ENCODE measurements at regions not wholly inside any gene's neighbourhood (a gene's known extent, or its start where the extent isn't known, plus 50 kb on each side); places are given as distances from the start of the nearest gene placed in this dataset.

GRCh38 chr16:87144232-87144631 is 173.0 kb downstream of the C16orf95 start:
- no peak overlapping the region for H3K4me2 ChIP-seq (ENCODE audit: insufficient read depth, low read length)

GRCh38 chr16:87145181-87146176 is 171.7 kb downstream of the C16orf95 start:
- Histone ChIP-seq H4K20me1 (ENCODE audit: insufficient read depth, low read length) (no peaks in the 10 kb centered on the region; the same call in 1 of the 2 replicates), H3K4me2 (ENCODE audit: insufficient read depth, low read length) (no peak overlapping the region), H3K9ac (ENCODE audit: low read depth, low read length) (no peak overlapping the region), H2AFZ (ENCODE audit: low read depth, low read length) (no peak overlapping the region), H3K36me3 (ENCODE audit: insufficient read depth, low read length) (no peaks in the 10 kb centered on the region), H3K27me3 (ENCODE audit: insufficient read depth, low read length, poor library complexity) (no peaks in the 10 kb centered on the region), H3K4me3 (ENCODE audit: low read depth in 1 of 2, low read length in 2 of 2) (no peak overlapping the region), H3K27ac (ENCODE audit: low read length) (no peak overlapping the region), H3K4me1 (ENCODE audit: insufficient read depth, low read length) (no peaks in the 10 kb centered on the region), H3K9me3 (ENCODE audit: insufficient read depth, low read length, severe bottlenecking) (no peaks in the 10 kb centered on the region), H3K79me2 (ENCODE audit: insufficient read depth, low read length) (no peaks in the 10 kb centered on the region)
- ATAC-seq (ENCODE audit: insufficient read depth, low read depth): no peak
- DNase-seq: no peak
- TF ChIP-seq EZH2 (IDR thresholded peaks at IDR 0.05; ENCODE audit: borderline replicate concordance, low read depth, low read length, severe bottlenecking): no peak
- no peak for TF ChIP-seq CTCF (IDR thresholded peaks at IDR 0.05; ENCODE audit: borderline replicate concordance, extremely low read depth, low read length, poor library complexity, severe bottlenecking)

More at GRCh38 chr16:87144232-87144631, 173.0 kb downstream of the C16orf95 start:
- Histone ChIP-seq H3K27ac (ENCODE audit: low read length) (no peak overlapping the region), H3K36me3 (ENCODE audit: insufficient read depth, low read length) (no peaks in the 10 kb centered on the region), H3K9me3 (ENCODE audit: insufficient read depth, low read length, severe bottlenecking) (no peaks in the 10 kb centered on the region), H3K27me3 (ENCODE audit: insufficient read depth, low read length, poor library complexity) (no peaks in the 10 kb centered on the region), H3K4me1 (ENCODE audit: insufficient read depth, low read length) (no peaks in the 10 kb centered on the region), H2AFZ (ENCODE audit: low read depth, low read length) (no peak overlapping the region), H3K9ac (ENCODE audit: low read depth, low read length) (no peak overlapping the region), H3K4me3 (ENCODE audit: low read depth in 1 of 2, low read length in 2 of 2) (no peak overlapping the region), H3K79me2 (ENCODE audit: insufficient read depth, low read length) (no peaks in the 10 kb centered on the region), H4K20me1 (ENCODE audit: insufficient read depth, low read length) (no peaks in the 10 kb centered on the region; the same call in 1 of the 2 replicates)
- DNase-seq: no peak
- ATAC-seq (ENCODE audit: insufficient read depth, low read depth): no peak
- TF ChIP-seq EZH2 (IDR thresholded peaks at IDR 0.05; ENCODE audit: borderline replicate concordance, low read depth, low read length, severe bottlenecking): no peak
- no peak for TF ChIP-seq CTCF (IDR thresholded peaks at IDR 0.05; ENCODE audit: borderline replicate concordance, extremely low read depth, low read length, poor library complexity, severe bottlenecking)

GRCh38 chr16:87146676-87147075 is 170.5 kb downstream of the C16orf95 start:
- ATAC-seq (ENCODE audit: insufficient read depth, low read depth): no peak
- H3K27ac ChIP-seq (ENCODE audit: low read length): no peak overlapping the region
- no peak for TF ChIP-seq CTCF (IDR thresholded peaks at IDR 0.05; ENCODE audit: borderline replicate concordance, extremely low read depth, low read length, poor library complexity, severe bottlenecking)
- no peak for TF ChIP-seq EZH2 (IDR thresholded peaks at IDR 0.05; ENCODE audit: borderline replicate concordance, low read depth, low read length, severe bottlenecking)
- DNase-seq: no peak
- H3K9me3 ChIP-seq (ENCODE audit: insufficient read depth, low read length, severe bottlenecking): no peaks in the 10 kb centered on the region
- H3K4me1 ChIP-seq (ENCODE audit: insufficient read depth, low read length): no peaks in the 10 kb centered on the region
- no peaks in the 10 kb centered on the region for H3K27me3 ChIP-seq (ENCODE audit: insufficient read depth, low read length, poor library complexity)
- no peak overlapping the region for H3K9ac ChIP-seq (ENCODE audit: low read depth, low read length)
- no peak overlapping the region for H3K4me2 ChIP-seq (ENCODE audit: insufficient read depth, low read length)
- H4K20me1 ChIP-seq (ENCODE audit: insufficient read depth, low read length): no peaks in the 10 kb centered on the region; the same call in 1 of the 2 replicates
- H3K79me2 ChIP-seq (ENCODE audit: insufficient read depth, low read length): no peaks in the 10 kb centered on the region
- H2AFZ ChIP-seq (ENCODE audit: low read depth, low read length): no peak overlapping the region
- no peak overlapping the region for H3K4me3 ChIP-seq (ENCODE audit: low read depth in 1 of 2, low read length in 2 of 2)
- H3K36me3 ChIP-seq (ENCODE audit: insufficient read depth, low read length): no peaks in the 10 kb centered on the region
